ENCODE measurements at regions not wholly inside any gene's neighbourhood (a gene's known extent, or its start where the extent isn't known, plus 50 kb on each side); places are given as distances from the start of the nearest gene placed in this dataset.
"Not testable (repeated sequence)": the region's sequence is repeated elsewhere in the genome, so short reads cannot be mapped to it uniquely, and the experiment has no call there.

GRCh38 chr1:234858722-234859121, 248.7 kb upstream of the IRF2BP2 start:
- DNase-seq = no peak

- DNase-seq = no peak
These were observed 246.9 kb upstream of the IRF2BP2 start for GRCh38 chr1:234856845-234857245.

GRCh38 chr1:234855851-234856250, 245.9 kb upstream of the IRF2BP2 start:
- DNase-seq = no peak

- DNase-seq = no peak
These were observed 244.7 kb upstream of the IRF2BP2 start for GRCh38 chr1:234854645-234855039.

- no peak for DNase-seq
These were observed 244.1 kb upstream of the IRF2BP2 start for GRCh38 chr1:234853906-234854644.

GRCh38 chr1:234852659-234853058, 242.7 kb upstream of the IRF2BP2 start:
- no peak for DNase-seq

GRCh38 chr1:234851450-234852438, 241.8 kb upstream of the IRF2BP2 start:
- DNase-seq = no peak

- no peak for DNase-seq
These were observed 239.9 kb upstream of the IRF2BP2 start for GRCh38 chr1:234849832-234850231.

- DNase-seq = no peak
These were observed 239.1 kb upstream of the IRF2BP2 start for GRCh38 chr1:234848972-234849649.

- not testable (repeated sequence) for DNase-seq
These were observed 236.8 kb upstream of the IRF2BP2 start for GRCh38 chr1:234846813-234847212.

GRCh38 chr1:234845836-234846235, 235.9 kb upstream of the IRF2BP2 start:
- no peak for DNase-seq

GRCh38 chr1:234845097-234845660, 235.2 kb upstream of the IRF2BP2 start:
- peak; percentile 87 for DNase-seq

- peak; percentile 28 for DNase-seq
These were observed 234.6 kb upstream of the IRF2BP2 start for GRCh38 chr1:234844479-234845031.

- DNase-seq = no peak
These were observed 234.0 kb upstream of the IRF2BP2 start for GRCh38 chr1:234843946-234844345.

- DNase-seq = peak; percentile 42
These were observed 233.0 kb upstream of the IRF2BP2 start for GRCh38 chr1:234842726-234843641.

GRCh38 chr1:234841710-234842231, 231.8 kb upstream of the IRF2BP2 start:
- no peak for DNase-seq

- DNase-seq = no peak
These were observed 231.3 kb upstream of the IRF2BP2 start for GRCh38 chr1:234841281-234841680.

GRCh38 chr1:234840843-234841242, 230.9 kb upstream of the IRF2BP2 start:
- DNase-seq = no peak

- DNase-seq = no peak
These were observed 230.3 kb upstream of the IRF2BP2 start for GRCh38 chr1:234840253-234840652.

GRCh38 chr1:234839663-234840062, 229.7 kb upstream of the IRF2BP2 start:
- no peak for DNase-seq

GRCh38 chr1:234838820-234839219, 228.8 kb upstream of the IRF2BP2 start:
- no peak for DNase-seq

All from central memory CD4-positive, alpha-beta T cell (primary cell).